Amygdala (tissue), 56 donors: ENCODE measurements at regions not wholly inside any gene's neighbourhood (a gene's known extent, or its start where the extent isn't known, plus 50 kb on each side); places are given as distances from the start of the nearest gene placed in this dataset.

Experiments
- DNase-seq, 56 donors: peaks; one replicate each; lab custom pipeline; 2025; lab: John Stamatoyannopoulos, UW

DNA sequence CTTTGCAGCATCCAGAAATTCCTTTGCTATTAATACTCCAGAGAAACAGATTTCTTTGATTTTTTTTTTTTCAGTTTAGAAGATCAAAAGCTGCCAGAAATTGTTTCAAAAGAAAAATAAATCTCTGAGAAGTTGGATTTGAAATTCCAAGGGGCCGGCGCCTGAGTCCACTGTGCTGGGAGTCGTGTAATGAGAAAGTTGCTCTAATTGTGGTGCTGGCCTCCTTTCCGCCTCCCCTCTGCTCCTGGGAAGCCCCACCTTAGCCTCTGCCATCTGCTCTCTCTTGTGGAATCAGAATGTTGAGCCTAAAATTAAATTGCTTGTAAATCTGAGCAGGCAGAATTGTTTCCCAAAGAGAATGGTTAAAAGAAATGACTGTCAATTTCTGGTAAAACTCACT, 93.3 kb downstream of the EMX2 start:
- DNase-seq, result no peak

DNA sequence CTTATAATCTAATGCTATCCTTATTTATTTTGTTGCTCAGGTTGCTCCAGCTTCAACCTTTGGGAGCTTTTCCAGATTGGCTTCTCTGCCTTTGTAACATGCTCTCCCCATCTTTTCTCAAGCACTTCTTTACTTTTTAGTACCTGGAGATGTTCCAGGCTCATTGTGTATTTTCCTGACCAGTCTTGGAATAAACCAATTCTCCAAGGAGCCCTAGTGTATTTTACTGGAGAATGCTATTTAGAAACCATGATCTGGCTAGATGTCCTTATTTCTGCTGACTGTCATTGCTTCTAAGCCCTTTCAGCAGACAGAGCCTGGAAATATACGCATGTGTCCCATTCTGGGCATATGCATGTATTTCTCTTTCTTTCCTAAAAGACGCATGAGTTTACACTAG, 95.7 kb downstream of the EMX2 start:
- peak in 1 of 56 donors; percentile 2 for DNase-seq

DNA sequence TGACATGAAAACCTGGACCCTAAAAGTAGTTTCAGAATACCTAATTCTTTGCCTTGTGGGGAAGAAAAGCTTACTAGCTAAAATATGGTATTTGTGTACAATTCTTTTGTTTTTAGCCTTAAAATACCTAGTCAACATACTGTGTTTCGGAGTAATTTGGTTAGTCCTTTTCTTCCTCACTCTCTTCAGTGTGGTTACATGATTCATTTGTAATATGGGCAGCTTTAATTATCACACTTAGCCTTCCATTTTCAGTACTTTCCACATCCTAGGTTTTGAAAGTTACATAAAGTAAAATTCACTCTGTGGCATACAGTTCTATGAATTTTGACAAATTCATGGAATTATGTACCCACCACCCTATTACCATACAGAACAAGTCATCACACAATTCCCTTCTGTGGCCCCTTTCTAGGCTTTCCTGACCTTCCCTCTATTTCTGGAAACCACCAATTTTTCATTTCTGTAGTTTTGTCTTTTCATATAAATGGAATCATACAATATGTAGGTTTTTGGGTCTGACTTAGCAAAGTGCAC, 96.2 kb downstream of the EMX2 start:
- no peak for DNase-seq

DNA sequence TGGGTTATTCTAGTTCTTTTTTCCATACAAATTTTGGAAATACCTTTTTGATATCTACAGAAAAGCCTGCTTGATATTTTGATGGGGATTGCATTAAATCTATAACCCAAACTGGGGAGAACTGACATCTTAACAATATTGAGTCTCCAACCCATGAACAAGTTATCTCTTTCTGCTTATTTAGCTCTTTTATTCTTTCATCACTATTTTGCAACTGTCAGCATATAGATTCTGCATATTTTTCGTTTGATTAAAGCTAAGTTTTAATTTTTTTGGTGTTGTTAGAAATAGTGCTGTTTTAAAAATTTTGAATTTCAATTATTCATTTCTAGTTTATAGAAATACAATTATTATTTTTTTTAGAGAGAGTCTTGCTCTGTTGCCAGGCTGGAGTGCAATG, 97.9 kb downstream of the EMX2 start:
- DNase-seq, result no peak

DNA sequence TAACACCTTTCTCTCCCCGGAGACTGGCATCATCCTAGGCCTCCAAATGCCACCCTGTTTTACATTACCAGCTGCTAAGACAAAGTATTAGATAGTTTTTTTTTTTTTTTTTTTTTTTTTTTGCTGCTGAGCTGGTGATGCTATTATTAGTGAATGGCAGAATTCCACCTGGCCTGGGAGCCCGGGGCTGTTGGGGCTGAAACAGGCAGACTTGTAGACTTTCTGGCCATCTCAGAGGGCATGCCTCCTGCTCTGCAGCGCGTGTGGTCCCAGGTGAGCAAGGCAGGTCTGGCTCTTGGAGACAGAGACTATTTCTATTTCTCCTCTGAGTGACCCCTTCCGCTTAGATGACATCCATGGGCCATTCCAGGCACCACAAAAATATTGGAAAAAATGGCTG, 104.2 kb downstream of the EMX2 start:
- DNase-seq, result no peak

DNA sequence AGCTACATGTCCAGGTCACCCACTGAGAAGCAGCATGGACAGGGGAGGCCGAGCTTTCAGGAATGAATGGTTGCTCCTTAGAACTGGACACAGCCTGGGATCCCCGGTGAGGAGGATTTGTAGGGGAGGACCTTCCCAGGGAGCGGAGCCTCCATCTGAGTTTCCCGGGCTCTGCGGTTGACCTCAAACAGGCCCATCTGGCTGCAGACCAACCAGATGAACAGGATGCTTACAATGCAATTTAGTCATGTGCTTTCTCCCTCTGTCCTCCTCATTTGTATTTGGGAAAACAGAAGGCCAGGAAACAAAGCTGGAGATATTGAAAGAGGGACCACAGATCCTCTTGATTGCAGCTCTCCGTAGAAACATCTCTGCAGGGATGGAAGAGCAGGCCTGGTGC, 104.8 kb downstream of the EMX2 start:
- DNase-seq, result no peak

DNA sequence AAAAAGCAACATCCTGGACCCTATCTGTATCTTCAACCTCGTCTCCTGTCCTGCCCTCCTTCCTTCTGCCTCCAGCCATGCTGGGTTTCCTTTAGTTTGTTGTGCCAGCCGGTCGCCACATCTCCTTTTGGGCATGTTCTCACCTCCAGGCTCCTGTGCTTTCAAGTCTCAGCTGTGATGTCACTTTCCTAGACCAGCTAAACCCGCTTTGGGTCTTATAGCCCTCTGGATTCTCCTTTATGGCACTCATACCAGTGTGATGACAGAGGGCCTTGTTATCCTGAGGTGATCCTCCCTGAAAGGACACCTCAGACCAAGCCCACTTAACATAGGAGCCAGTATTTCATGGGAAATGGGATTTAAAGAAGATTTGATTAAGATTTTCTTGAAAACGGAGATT, 108.6 kb downstream of the EMX2 start:
- no peak for DNase-seq

DNA sequence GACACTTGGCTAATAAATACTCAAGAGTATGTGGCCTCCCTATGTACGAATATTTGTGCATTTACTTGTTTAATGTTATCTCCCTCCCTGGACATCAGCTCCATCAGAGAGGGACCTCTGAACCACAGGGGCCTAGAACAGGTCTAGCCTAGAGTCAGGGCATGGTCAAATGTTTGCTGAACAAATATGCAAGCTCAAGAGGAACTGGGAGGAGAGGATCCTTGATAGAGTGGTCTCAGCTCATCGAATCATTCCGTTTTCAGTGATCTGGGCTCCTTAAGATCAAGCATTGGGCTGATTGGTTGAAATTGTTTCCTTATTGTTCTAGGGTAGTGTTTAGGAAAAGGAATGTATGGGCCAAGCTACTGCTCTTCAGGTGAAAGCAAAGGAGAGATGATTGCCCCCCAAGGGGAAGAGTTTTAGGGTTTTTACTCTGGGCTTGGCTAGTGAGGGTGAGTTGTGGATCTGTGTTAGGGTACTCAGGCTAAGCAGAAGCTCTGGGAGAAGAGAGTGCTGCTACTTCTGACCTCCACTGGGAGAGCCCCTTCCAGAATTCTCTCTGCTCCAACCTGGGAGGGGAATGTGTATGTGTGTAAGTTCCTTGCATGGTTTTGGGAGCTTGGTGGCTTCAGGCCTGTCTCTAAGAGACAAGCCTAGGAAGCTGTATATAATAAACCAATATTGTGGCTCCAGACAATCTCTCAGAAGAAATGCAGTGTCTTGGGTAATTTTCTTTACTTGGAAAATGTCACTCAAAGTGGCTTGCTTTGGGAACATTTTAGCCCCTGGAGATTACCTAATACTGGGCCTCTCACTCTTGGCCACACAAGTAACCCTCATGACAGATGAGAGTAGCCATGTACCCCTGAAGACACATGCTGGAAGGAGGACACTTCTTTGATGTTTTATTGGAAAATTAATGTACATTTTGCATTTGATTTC, 110.0 kb downstream of the EMX2 start:
- no peak for DNase-seq

DNA sequence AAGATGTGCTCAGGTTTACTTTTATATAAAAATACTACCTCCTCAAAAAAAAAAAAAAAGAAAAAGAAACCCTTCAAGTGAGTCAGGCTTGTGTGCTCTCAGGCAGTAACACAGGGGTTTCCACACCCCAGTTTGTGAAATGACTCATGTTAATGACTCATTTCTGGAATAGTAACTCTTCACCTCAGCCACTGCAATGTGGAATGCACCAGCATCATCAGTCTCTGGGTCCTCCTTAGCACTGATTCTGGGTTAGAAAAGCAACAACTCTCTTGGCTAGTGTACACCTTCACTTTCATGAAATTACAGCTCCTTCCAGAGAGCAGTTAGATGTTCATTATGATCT, 110.6 kb downstream of the EMX2 start:
- no peak for DNase-seq

DNA sequence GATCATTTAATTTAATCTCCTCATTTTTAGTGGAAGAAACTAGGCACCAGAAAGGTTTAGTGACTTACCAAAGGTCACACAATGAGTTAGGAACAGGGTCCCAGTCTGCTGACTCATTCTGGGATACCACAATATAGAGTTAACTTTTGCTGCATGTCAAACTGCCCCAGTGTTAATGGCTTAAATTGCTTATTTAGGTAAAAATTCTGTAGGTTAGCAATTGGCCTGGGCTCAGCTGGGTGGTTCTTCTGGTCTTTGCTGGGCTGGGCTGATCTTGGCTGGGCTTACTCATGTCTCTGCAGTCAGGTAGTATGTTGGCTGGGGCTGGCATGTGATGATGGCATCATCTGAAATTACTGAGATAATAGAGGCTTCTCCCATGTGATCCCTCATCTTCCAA, 111.6 kb downstream of the EMX2 start:
- no peak for DNase-seq

DNA sequence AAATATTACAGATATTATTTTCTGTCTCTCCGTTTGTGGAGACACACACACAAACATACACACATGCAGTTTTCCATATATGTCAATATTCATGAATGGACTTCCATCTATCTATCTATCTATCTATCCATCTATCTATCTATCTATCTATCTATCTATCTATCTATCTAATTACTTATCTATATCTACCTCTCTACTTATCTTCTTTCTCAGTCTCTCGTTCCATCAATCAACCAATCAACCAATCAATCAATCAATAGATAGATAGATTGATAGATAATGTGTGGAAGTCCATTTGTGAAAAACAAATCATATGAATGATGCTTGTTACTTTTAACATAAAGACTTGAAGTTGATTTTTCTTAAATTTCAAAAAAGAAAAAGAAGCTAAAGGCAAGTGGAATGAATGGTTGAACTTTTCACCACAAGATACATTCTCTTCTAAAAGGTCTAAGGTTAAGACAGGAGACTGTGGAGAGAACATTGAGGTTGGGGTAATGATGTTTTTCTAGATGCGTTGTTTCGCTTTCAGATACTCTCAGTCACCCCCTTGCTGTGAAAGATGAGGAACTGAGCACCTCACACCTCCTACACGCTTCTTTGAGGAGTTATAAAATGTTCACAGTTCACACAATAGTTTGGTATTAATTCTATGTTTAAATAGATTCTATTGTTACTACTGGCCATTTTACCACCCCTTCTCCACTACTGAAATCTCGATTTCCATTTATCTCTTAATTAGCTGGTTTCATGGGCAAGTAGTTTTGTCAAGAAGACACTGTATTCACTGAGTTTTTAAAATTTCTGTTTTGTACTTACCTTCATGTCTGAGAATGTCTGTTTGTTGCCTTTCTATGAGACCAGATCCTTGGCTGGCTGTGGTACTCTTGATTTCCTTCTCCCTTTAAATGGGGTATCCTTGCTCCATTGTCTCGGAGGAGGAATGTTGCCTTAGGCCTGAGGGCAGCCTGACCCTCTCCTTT, 114.1 kb downstream of the EMX2 start:
- DNase-seq, result no peak

DNA sequence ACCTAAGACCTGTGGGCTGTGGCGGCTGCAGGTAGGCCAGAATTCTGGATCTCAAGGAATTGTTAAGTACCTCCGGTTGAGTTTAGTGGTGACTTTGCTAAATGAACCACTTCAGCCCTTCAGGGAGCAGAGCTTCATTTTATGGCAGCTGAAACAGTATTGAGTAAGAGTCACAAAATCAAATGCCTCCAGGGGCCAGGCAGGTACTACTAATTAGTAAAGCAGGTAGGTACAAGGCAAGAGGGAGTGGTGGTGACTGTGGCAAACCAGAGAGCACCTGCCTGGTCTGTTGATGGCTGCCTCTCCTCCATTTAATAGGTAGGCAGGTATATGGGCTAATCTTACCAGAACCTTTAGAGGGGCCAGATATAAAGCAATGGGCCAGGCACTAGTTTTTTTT, 118.8 kb downstream of the EMX2 start:
- DNase-seq, result no peak

DNA sequence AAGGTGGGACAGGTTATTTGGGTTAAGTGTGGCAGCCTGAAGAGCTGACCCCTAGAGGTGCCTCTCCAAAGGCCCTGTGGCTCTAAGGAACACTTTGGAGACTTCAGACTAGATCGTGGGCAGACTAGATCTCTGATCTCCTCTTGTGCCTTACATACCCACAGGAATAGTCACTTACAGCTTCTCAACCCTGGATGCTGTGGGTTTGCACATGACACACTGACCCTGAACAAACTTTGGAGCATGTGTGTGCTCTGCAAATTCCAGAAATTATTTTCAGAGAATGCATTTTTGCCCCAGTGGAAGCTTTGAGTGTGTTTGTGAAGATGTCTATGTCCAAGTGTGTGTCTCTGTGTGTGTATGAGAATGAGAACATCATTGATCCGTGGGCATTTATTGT, 119.6 kb downstream of the EMX2 start:
- no peak for DNase-seq

DNA sequence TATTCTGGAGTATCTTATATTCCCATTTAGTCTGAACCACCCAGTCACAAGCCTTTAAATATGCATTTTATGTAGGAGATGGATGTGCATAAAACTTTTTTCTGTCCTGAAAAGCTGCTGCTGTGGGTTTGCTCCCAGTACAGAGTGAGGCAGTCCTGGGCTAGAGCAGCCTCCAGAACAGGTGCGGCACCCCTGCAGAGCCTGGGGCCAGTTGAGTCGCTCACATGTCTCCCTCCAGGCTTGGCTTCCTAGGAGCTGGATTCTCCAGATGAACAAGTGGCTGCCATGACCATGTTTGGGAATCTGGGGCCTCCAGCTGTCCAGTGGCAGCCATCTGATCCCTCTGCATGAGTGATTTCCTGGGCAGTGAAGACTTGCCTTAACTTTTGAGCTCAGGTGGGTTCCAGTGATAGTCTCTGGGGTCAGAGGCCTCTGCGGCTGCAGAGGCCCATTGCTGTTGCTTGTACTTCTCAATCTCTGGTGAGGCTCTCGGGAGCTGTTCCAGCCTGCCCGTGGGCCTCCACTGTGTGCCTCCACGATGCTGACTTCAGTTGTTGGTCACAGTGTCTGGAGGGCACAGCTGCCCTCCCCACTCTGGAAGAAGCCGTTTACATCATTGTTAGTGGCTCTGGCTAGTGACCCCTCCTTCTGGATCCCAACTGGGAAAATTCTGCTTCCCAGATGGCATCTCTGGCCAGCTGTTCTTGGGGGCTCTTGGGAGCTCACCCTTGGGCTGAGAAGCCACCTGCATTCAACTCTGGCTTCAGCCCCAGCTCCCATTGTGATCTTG, 120.4 kb downstream of the EMX2 start:
- no peak for DNase-seq

DNA sequence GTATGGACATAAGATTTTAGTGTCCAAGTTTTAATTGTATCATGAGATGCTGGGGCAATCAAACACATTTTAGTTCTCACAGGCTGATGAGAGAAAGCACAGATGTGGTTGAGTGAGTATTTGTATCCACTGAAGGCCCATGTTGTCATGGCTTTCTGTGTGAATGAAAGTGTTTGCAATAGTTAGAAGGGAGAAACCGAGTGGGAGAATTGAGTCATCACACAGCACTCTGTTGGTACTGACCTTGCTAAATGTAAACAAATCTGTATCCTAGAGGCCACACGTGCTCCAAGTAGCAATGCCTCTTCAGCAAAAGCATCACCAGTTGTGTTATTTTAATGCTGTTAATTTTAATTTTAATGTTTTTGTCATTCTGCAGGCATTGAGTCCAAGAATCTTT, 121.2 kb downstream of the EMX2 start:
- no peak for DNase-seq

DNA sequence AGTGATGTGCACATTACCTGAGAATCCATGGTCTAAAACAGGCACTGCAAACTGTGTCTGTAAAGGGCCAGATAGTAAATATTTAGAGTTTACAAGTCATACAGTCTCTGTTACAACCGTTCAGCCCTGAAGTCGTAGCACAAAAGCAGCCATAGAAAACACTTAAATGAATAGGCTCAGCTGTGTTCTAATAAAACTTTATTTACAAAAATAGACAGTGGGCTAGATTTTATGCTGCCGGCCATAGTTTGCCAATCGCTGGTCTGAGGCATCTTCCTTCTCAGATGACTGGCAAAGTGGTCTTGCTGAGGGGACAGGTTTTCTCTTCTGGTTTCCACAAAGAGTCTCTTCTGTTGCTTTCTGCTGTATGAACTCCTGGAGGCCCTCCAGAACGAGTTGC, 121.7 kb downstream of the EMX2 start:
- no peak for DNase-seq

DNA sequence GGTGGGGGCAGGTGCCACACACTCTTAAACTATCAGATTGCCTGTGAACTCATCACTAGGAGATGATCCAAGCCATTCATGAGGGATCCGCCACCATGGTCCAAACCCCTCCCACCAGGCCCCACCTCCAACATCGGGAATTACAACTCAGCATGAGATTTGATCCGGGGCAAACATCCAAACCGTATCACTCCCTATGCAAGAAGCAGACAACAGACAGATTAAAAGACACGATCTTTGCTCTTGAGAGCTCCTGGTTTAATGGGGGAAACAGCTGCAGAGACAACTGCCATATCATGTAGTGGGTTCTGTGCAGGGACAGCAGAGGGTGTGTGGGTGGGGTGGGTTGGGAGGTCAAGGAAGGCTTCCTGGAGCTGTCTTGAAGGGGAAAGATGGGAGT, 123.6 kb downstream of the EMX2 start:
- DNase-seq, result no peak

DNA sequence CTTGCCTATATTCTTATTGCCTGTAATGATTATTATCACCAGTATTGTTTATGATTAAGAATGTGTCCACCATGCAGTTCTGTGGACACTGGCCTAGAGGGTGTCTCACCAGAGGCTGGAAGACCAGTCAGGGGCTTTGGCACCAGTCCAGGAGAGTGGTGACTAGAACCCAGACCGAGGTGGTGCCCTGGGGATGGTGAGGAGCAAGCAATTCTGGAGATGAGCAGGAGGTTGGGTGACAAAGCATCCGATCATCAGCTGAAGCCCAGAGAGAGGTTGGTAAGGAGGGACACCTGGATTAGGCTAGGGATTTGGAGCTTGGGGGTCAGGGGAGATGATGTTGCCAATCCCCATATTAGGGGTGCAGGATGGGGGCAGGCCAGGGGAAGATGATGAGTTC, 124.4 kb downstream of the EMX2 start:
- no peak for DNase-seq

DNA sequence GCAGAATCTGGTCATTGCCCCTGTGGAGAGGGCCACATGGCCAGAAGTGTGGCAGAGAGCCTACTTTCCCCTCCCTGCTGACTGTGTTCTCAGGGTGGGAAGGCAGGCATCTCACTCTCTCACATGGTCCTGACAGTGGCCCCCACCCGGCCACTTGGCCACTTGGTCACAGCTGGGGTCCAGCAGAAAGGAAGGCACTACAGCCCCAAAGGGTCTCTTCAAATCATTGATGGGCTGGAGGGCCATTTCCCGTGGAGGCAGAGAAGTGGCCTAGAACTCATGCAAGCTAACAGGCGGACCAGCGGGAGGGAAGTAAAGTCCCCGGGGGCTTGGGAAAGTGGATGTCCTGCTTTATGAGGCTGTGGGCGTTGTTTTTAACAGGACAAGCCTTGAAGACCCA, 125.3 kb downstream of the EMX2 start:
- no peak for DNase-seq

DNA sequence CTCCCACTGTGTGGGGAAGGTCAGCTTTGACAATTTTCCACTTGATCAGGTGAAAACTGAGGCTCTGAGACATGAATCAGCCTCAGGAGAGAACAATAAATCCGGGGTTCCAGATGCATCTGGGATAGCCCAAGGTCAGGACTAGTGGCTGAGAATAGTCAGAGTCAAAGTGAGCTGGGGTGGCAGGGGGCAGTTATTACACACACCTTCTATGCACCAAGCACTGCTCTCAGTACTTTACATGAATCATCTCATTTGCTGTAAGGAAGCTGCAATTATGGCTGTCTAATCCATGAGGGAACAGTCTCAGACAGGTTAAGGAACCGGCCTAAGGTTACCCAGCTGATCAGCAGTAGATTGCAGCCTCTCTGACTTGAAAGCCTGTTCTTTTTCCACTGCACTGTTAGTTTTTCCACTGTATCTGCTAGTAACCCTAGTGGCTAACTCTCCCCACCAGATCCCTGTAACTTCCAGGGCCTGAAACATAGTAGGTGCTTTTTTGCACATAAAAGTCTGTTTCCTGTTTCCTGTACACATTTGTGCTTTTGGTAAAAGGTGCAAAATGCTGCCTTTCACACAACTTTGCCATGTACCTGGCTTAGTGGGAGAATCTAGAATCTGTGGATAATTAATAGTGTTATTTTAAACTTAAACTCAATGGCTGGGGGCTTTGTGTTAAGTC, 125.9 kb downstream of the EMX2 start:
- DNase-seq, result no peak
